ENCODE measurements at regions not wholly inside any gene's neighbourhood (a gene's known extent, or its start where the extent isn't known, plus 50 kb on each side); places are given as distances from the start of the nearest gene placed in this dataset.

- CTCF ChIA-PET = interaction anchor here (1.7 kb wide), 1 partner anchor 27 kb away, joined by 3 read pairs; no protein-coding TSS in a partner anchor
- POLR2A ChIA-PET = no interaction called here
- no peak for DNase-seq (ENCODE audit: extremely low spot score)
- TF ChIP-seq, protein P1, sequence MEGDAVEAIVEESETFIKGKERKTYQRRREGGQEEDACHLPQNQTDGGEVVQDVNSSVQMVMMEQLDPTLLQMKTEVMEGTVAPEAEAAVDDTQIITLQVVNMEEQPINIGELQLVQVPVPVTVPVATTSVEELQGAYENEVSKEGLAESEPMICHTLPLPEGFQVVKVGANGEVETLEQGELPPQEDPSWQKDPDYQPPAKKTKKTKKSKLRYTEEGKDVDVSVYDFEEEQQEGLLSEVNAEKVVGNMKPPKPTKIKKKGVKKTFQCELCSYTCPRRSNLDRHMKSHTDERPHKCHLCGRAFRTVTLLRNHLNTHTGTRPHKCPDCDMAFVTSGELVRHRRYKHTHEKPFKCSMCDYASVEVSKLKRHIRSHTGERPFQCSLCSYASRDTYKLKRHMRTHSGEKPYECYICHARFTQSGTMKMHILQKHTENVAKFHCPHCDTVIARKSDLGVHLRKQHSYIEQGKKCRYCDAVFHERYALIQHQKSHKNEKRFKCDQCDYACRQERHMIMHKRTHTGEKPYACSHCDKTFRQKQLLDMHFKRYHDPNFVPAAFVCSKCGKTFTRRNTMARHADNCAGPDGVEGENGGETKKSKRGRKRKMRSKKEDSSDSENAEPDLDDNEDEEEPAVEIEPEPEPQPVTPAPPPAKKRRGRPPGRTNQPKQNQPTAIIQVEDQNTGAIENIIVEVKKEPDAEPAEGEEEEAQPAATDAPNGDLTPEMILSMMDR (IDR thresholded peaks at IDR 0.05; ENCODE audit: control extremely low read depth, extremely low read depth, low read depth, missing control alignments) = no peak
These were observed 138.1 kb upstream of the LMNTD1 start for GRCh38 chr12:25690996-25691864.

DNA sequence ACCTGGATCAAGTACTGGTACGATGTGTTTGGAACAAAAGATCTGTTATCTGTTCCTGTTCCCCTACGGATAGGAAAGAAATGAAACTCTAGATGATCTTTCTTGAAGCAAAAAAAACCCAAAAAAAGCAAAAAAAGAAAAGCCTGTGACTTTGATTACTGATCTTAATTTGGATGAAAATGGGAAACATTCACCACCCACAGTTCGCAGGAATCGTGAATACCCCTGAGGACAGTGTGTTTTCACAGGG is 138.7 kb upstream of the LMNTD1 start:
- POLR2A ChIA-PET = no interaction called here
- TF ChIP-seq, protein P1 (IDR thresholded peaks at IDR 0.05; ENCODE audit: control extremely low read depth, extremely low read depth, low read depth, missing control alignments) = no peak
- DNase-seq (ENCODE audit: extremely low spot score) = no peak
- CTCF ChIA-PET = interaction anchor here (1.7 kb wide), 1 partner anchor 28 kb away, joined by 3 read pairs; no protein-coding TSS in a partner anchor

DNA sequence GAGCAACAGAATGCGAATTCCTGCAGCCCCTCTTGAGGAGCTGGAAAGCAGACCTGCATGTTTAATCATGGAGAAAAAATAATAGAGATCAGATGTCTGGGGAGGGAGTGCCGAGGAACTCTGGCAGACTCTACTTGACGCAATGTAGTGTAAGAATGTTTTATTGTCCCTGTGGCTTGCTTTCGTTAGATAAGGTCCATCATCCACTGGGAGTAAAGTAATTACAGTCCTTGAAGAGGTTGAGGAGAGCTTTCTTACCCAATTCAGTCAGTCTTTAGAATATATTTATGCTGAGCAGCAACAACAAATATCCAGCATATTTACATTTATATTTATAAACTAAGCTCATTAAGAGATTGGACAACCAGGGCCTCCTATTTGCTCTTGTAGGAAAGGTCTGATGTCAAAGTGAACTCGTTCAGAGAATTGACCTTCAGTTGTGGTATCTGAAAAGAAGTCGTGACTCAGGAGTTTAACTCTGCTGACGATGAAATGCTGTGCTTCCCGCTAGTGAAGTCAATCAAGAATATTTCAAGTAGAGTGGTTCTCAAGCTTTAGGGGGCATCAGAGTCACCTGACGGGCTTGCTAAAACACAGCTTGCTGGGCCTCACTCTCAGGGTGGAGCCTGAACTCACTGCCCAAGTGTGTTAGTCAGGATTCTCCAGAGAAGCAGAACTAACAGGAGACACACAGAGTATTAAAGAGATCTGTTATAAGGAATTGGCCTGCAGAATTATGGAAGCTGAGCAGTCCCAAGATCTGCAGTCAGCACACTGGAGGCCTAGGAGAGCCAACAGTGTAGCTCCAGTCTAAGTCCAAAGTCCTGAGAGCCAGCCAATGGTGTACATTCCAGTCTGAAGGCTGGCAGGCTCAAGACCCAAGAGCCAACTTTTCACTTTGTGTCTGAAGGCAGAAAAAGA is 139.3 kb upstream of the LMNTD1 start:
- DNase-seq (ENCODE audit: extremely low spot score) = no peak
- POLR2A ChIA-PET = no interaction called here
- TF ChIP-seq, protein P1 (IDR thresholded peaks at IDR 0.05; ENCODE audit: control extremely low read depth, extremely low read depth, low read depth, missing control alignments) = no peak
- CTCF ChIA-PET = interaction anchor here (0.9 to 1.7 kb wide), 2 partner anchors 21 to 28 kb away, joined by 3 read pairs; no protein-coding TSS in a partner anchor

GRCh38 chr12:25694072-25694471 is 141.0 kb upstream of the LMNTD1 start:
- TF ChIP-seq, protein P1 (IDR thresholded peaks at IDR 0.05; ENCODE audit: control extremely low read depth, extremely low read depth, low read depth, missing control alignments) = no peak
- ChIA-PET POLR2A (no interaction called here), CTCF (interaction anchor here (1.5 kb wide), 1 partner anchor 12 kb away, joined by 3 read pairs; no protein-coding TSS in a partner anchor)
- DNase-seq (ENCODE audit: extremely low spot score) = no peak

DNA sequence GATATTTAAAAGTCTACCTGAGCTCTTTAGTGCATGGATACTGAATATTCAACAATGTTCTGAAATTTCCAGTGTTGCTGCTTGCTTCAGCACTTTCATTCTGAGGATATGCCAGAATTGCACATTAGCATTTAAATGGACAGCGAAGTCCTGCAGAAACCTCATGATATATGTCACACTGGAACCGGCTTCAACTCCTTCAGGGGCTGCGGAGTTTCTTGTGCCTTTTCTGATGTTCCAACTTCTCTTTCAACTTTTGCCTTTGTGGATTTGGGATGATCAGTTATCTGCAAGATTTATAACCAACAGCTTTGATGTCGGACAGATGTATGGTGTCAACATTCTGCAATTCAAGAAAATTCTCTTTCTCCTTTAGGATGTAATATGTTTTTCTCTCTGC is 142.5 kb upstream of the LMNTD1 start:
- ChIA-PET CTCF (no interaction called here), POLR2A (no interaction called here)
- TF ChIP-seq, protein P1 (IDR thresholded peaks at IDR 0.05; ENCODE audit: control extremely low read depth, extremely low read depth, low read depth, missing control alignments) = no peak
- no peak for DNase-seq (ENCODE audit: extremely low spot score)

GRCh38 chr12:25698772-25699171 is 145.7 kb upstream of the LMNTD1 start:
- POLR2A ChIA-PET = no interaction called here
- CTCF ChIA-PET = no interaction called here
- TF ChIP-seq, protein P1 (IDR thresholded peaks at IDR 0.05; ENCODE audit: control extremely low read depth, extremely low read depth, low read depth, missing control alignments) = no peak

More at GRCh38 chr12:25698772-25699171, 145.7 kb upstream of the LMNTD1 start:
- no peak for DNase-seq (ENCODE audit: extremely low spot score)
